Neural progenitor cell (in vitro differentiated cells): ENCODE measurements at regions not wholly inside any gene's neighbourhood (a gene's known extent, or its start where the extent isn't known, plus 50 kb on each side); places are given as distances from the start of the nearest gene placed in this dataset.

Source experiments
- DNase-seq: peaks from one replicate; pipeline ENCODE4 v3.0.0-alpha.2; 2016; ENCODE audit warnings: low spot score
- H2AFZ ChIP-seq: fragments of 200-600 bp; sonication (generic); replicated peaks from 2 replicates; pipeline ENCODE4 v1.6.1; 2016; ENCODE audit warnings: antibody characterized with exemption
- H3F3A ChIP-seq: fragments of 200-600 bp; sonication (generic); 2 replicates; pipeline ENCODE4 v1.6.1; 2016; ENCODE audit warnings: antibody characterized with exemption, low read depth
- H3K27ac ChIP-seq: fragments of 200-600 bp; sonication (generic); 2 replicates; pipeline ENCODE4 v1.5.1; 2016; ENCODE audit warnings: mild to moderate bottlenecking
- H3K27me3 ChIP-seq: fragments of 200-600 bp; sonication (generic); 2 replicates; pipeline ENCODE4 v1.6.1; 2016; ENCODE audit warnings: mild to moderate bottlenecking, moderate library complexity
- H3K36me3 ChIP-seq: fragments of 200-600 bp; sonication (generic); 2 replicates; pipeline ENCODE4 v1.5.1; 2016
- H3K4me1 ChIP-seq: fragments of 200-600 bp; sonication (generic); 2 replicates; pipeline ENCODE4 v1.6.1; 2016; ENCODE audit warnings: mixed run types
- H3K4me2 ChIP-seq: fragments of 200-600 bp; sonication (generic); 2 replicates; pipeline ENCODE4 v1.6.1; 2016
- H3K4me3 ChIP-seq: fragments of 200-600 bp; sonication (generic); 2 replicates; pipeline ENCODE4 v1.5.1; 2016
- H3K79me2 ChIP-seq: fragments of 200-600 bp; sonication (generic); 2 replicates; pipeline ENCODE4 v1.6.1; 2016; ENCODE audit warnings: low read depth
- H3K9ac ChIP-seq: fragments of 200-600 bp; sonication (generic); 2 replicates; pipeline ENCODE4 v1.6.1; 2016
- H3K9me3 ChIP-seq: fragments of 200-600 bp; sonication (generic); 2 replicates; pipeline ENCODE4 v1.5.1; 2016; ENCODE audit warnings: low read depth
- H4K20me1 ChIP-seq: fragments of 200-600 bp; sonication (generic); 2 replicates; pipeline ENCODE4 v1.6.1; 2016; ENCODE audit warnings: low read depth
- H3K27ac Mint-ChIP-seq: 3 replicates; pipeline ENCODE4 v1.8.0; 2021; ENCODE audit warnings: mixed read lengths
- H3K27me3 Mint-ChIP-seq: 2 replicates; pipeline ENCODE4 v1.8.0; 2022; ENCODE audit warnings: low read depth, mild to moderate bottlenecking, inconsistent platforms, moderate library complexity, mixed read lengths; ENCODE audit not compliant: insufficient read depth
- H3K36me3 Mint-ChIP-seq: 3 replicates; pipeline ENCODE4 v1.8.0; 2021; ENCODE audit warnings: mixed read lengths
- H3K4me1 Mint-ChIP-seq: 3 replicates; pipeline ENCODE4 v1.8.0; 2021; ENCODE audit warnings: mixed read lengths
- H3K4me3 Mint-ChIP-seq: 3 replicates; pipeline ENCODE4 v1.8.0; 2021; ENCODE audit warnings: mild to moderate bottlenecking, moderate library complexity, mixed read lengths
- H3K9me3 Mint-ChIP-seq: 3 replicates; pipeline ENCODE4 v1.8.0; 2020; ENCODE audit warnings: mixed read lengths
- EZH2 ChIP-seq: fragments of 200-600 bp; sonication (generic); IDR thresholded peaks from 2 replicates; pipeline ENCODE4 v1.6.1; 2017; ENCODE audit warnings: antibody characterized with exemption, mild to moderate bottlenecking, moderate library complexity
- EZH2phosphoT487 ChIP-seq: fragments of 200-600 bp; sonication (generic); IDR thresholded peaks from 2 replicates; pipeline ENCODE4 v1.6.1; 2017; ENCODE audit warnings: antibody characterized with exemption
- TF ChIP-seq, protein P1 (sequence below): fragments of 200-600 bp; sonication (generic); IDR thresholded peaks from 2 replicates; pipeline ENCODE4 v1.5.1; 2017; ENCODE audit warnings: antibody characterized with exemption, mild to moderate bottlenecking

DNA sequence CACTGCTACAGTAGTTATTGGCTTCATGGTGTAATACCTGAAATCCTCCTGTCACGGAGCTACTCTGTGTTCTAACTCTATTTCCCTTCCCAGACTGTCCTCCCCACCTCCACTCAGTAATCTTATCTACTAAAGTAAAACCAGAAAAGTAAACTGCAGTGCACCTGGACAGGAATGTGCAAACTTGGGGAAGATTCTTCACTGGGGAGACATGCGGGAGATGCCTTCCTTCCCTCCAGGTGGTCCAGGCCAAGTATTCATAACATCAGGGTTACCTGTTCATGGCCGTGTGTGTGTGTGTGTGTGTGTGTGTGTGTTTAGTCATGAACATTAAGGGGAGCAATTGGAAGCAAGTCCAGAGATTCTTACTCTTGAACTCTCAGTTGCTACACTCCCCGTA is 84.1 kb downstream of the IFNG start:
- Histone ChIP-seq H3K4me3 (no peak overlapping the region), H3K36me3 (no peaks in the 10 kb centered on the region), H4K20me1 (no peaks in the 10 kb centered on the region), H3K79me2 (no peaks in the 10 kb centered on the region), H3K4me2 (no peak overlapping the region), H3K4me1 (peaks cover 5% of the 10 kb centered on the region), H3K9ac (no peak overlapping the region), H3F3A (peaks cover 6% of the 10 kb centered on the region), H3K9me3 (no peaks in the 10 kb centered on the region), H3K27me3 (no peaks in the 10 kb centered on the region), H3K27ac (no peak overlapping the region), H2AFZ (no peak overlapping the region)
- Mint-ChIP-seq H3K4me1 (peaks cover 1% of the 10 kb centered on the region), H3K36me3 (no peaks in the 10 kb centered on the region), H3K27me3 (no peaks in the 10 kb centered on the region), H3K9me3 (no peaks in the 10 kb centered on the region), H3K27ac (no peak overlapping the region), H3K4me3 (no peak overlapping the region)
- TF ChIP-seq, protein P1, sequence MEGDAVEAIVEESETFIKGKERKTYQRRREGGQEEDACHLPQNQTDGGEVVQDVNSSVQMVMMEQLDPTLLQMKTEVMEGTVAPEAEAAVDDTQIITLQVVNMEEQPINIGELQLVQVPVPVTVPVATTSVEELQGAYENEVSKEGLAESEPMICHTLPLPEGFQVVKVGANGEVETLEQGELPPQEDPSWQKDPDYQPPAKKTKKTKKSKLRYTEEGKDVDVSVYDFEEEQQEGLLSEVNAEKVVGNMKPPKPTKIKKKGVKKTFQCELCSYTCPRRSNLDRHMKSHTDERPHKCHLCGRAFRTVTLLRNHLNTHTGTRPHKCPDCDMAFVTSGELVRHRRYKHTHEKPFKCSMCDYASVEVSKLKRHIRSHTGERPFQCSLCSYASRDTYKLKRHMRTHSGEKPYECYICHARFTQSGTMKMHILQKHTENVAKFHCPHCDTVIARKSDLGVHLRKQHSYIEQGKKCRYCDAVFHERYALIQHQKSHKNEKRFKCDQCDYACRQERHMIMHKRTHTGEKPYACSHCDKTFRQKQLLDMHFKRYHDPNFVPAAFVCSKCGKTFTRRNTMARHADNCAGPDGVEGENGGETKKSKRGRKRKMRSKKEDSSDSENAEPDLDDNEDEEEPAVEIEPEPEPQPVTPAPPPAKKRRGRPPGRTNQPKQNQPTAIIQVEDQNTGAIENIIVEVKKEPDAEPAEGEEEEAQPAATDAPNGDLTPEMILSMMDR, result no peak
- TF ChIP-seq EZH2, result no peak
- no peak for TF ChIP-seq EZH2phosphoT487
- no peak for DNase-seq

DNA sequence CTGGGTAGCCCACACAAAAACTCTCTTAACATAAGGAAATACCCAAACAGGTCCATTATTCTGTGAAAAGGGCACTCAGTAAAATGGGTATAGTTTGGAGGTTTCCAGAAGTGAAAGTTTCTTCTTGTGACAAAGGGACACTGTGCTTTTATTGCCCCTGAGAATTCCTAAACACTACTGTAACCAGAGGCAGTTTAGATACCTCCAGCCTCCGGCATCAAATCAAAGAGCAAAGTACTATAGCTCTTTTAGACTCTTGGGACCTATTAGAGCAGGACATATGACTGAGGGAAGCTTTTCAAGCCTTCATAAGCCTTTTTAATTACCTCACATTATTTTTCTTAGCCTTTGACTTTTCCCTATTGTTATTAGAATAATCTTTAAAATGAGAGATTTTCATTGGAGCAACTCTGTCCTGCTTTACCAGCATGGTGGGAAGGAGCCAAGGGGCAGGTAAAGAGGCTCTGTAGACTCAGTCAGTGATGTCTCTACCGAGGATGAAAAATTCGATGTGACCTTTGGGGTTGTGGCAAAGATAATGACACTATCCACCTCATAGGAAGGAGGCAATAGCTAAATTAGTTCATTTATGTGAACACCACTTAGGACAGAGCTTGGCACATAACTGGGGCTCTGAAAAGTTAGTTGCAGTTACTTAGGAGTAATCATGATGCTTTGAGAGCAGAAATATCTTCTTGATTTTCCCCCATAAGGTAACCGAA is 85.1 kb downstream of the IFNG start:
- Histone ChIP-seq H3K4me1 (no peaks in the 10 kb centered on the region), H3K4me3 (no peak overlapping the region), H4K20me1 (no peaks in the 10 kb centered on the region), H3K4me2 (no peak overlapping the region), H2AFZ (peak overlapping the region; percentile 36), H3K27ac (no peak overlapping the region), H3K79me2 (no peaks in the 10 kb centered on the region), H3K36me3 (no peaks in the 10 kb centered on the region), H3K27me3 (no peaks in the 10 kb centered on the region), H3K9me3 (no peaks in the 10 kb centered on the region), H3F3A (no peaks in the 10 kb centered on the region), H3K9ac (no peak overlapping the region)
- Mint-ChIP-seq H3K4me3 (no peak overlapping the region), H3K4me1 (no peaks in the 10 kb centered on the region), H3K27me3 (no peaks in the 10 kb centered on the region), H3K27ac (no peak overlapping the region), H3K9me3 (peaks cover under 1% of the 10 kb centered on the region), H3K36me3 (no peaks in the 10 kb centered on the region)
- no peak for DNase-seq
- TF ChIP-seq, protein P1, result no peak
- TF ChIP-seq EZH2 (no peak), EZH2phosphoT487 (no peak)

DNA sequence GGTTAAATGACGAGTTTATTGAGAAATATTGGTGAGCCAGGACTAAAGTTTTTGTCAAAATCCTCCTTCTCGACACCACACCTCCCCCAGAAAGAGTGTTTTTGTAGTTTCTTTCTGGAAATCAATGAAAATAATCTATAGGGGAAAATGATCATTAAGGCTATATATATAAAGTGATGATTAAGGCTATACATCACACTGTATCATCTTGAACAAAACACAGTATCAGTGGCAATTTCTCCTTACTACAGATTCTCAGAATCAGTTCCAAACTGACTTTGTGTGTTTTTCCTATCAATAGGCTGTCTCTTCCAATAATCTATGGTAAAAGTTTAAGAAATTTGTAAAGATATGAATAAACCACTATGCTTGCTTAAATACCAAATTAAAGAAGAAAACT is 81.7 kb downstream of the IFNG-AS1 start:
- Histone ChIP-seq H3K36me3 (no peaks in the 10 kb centered on the region), H3K4me3 (no peak overlapping the region), H3K79me2 (no peaks in the 10 kb centered on the region), H3F3A (no peaks in the 10 kb centered on the region), H4K20me1 (no peaks in the 10 kb centered on the region), H3K27ac (no peak overlapping the region), H3K9me3 (peaks cover 13% of the 10 kb centered on the region), H3K4me2 (no peak overlapping the region), H3K4me1 (no peaks in the 10 kb centered on the region), H2AFZ (no peak overlapping the region), H3K27me3 (no peaks in the 10 kb centered on the region), H3K9ac (no peak overlapping the region)
- Mint-ChIP-seq H3K27me3 (no peaks in the 10 kb centered on the region), H3K4me3 (no peak overlapping the region), H3K9me3 (peaks cover 16% of the 10 kb centered on the region), H3K4me1 (no peaks in the 10 kb centered on the region), H3K27ac (no peak overlapping the region), H3K36me3 (no peaks in the 10 kb centered on the region)
- no peak for DNase-seq
- TF ChIP-seq EZH2, result no peak
